ENCODE measurements at regions not wholly inside any gene's neighbourhood (a gene's known extent, or its start where the extent isn't known, plus 50 kb on each side); places are given as distances from the start of the nearest gene placed in this dataset.

DNA sequence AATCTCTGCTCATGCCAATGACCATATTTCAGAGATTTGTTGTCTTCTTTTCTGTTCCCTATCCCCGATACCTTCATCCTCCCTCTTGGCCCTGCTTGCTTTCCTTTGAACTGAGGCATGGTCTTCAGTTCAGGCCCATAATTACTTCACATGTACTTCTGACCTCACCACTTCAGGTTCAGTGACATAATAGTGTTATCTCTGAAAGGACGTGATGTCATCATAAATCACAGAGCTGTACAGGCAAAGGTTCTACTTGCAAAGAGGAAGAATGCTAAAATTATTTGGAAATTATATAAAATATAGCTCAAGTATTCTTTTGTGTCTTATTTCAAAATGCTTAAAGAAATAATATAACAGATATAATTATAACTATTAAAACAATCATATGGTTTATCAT lies 230.3 kb upstream of the ESRRG start:
- TF ChIP-seq CTCF (conservative IDR thresholded peaks at IDR 0.05; ENCODE audit: low read length) (no peak), EZH2phosphoT487 (IDR thresholded peaks at IDR 0.05; ENCODE audit: borderline replicate concordance) (no peak)

All from Loucy (cell line).